GM18526 (cell line): ENCODE measurements at regions not wholly inside any gene's neighbourhood (a gene's known extent, or its start where the extent isn't known, plus 50 kb on each side); places are given as distances from the start of the nearest gene placed in this dataset.

ENCODE experiments used
- POLR2A ChIP-seq: IDR thresholded peaks from 3 replicates; pipeline ENCODE4 v1.6.1; 2011; ENCODE audit not compliant: insufficient read length; ENCODE audit errors: extremely low read depth

DNA sequence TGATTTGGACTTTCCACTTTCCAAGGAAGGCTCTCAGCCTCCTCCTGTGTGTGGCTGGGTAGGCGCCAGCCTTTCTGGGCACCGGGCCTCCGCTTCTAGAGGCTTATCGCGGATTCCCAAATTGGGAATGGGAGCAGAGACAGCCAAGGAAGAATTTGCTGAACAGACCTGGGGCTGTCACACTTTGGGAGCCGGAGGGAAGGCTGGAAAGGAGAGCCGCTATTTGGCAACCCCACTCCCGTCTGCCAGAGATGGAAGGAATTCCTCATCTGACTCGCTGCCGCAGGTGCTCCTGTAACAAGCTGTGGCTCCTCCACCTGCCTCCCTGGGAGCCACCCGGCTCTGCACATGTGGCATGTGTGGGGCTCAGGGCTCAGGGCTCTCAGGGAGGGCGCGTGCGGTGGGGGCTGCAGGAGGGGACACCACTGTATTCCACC is 50.8 kb upstream of the ECHDC3 start:
- TF ChIP-seq POLR2A: no peak

DNA sequence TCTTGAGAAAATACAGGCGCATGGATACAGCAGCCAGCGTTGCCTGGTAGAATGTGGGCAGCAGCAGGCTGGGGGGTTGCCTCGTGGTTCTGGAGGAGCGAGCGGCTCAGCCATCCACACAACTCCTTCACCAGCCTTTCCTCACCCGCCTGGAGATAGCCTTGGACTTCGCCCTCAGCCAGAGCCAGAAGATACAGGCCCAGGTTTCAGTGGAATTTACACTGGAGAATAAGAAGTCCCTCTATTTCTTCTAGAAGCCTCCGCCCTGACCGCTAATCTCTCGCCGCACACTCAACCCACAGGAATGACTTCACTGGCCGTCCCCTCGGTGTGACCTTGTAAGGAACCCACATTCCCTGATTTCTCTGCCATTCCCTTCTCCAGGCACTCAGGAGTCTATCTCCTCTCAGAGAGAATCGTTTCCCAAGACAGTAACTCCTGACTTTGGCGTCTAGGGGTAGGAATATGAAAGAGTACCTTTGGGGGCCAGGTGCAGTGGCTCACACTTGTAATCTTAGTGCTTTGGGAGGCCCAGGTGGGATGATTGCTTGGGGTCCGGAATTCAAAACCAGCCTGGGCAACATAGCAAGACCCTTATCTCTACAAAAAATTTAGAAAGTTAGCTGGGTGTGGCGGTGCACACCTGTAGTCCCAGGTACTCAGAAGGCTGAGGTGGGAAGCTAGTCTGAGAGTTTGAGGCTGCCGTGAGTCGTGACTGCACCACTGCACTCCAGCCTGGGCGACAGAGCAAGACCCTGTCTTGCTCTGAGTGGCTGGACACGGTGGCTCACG is 52.0 kb upstream of the ECHDC3 start:
- TF ChIP-seq POLR2A: no peak

DNA sequence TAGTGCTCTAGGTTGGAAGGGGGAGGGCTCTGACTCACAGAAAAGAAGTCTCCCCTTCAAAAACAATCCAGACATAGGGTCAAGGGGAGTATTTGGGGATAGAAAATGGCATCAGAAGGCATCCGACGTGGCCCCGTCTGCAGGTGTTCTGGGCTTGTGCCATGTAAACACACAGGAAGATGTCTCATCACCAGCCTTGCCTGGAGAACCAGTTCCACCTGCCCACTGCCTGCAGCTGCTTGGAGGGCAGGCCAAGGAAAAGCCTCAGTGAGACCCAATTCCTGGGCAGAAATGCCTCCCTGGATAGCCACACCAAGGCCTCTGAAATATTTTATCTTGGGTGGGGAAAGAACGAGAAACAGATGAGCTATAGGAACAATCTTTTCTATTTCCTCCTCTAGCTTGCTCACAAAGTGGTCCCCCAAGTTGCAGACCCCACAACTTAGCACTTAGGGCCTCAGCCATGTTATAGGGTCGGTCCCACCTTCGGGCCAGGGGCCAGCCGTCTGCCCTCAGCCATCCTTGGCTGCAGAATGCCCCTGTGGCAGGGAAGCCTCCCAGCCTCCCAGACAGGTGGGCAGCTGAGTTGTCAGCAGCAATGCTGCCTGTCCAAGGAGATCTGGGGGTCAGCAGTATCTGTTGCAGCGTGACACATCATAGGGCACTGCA is 54.3 kb upstream of the ECHDC3 start:
- TF ChIP-seq POLR2A: no peak

DNA sequence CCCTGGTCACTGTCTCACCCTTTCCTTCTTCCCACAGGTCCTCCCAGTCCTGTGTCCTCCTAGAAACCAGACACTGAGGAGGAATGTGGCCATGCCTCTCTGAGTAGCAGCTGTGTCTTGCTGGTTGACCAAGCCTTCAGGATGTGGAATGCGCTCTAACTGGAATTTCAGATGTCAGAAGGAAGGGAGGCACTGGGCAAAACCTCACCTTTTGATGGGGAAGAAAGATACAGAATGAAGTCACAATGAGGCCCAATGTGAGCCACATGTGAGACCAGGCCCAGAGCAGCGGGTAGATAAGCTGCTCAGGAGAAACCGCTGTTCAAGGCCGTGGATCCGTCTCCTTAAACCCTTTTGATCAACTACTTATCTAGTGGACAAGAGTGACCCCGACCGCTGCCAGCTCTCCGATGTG is 54.8 kb upstream of the ECHDC3 start:
- TF ChIP-seq POLR2A: no peak

DNA sequence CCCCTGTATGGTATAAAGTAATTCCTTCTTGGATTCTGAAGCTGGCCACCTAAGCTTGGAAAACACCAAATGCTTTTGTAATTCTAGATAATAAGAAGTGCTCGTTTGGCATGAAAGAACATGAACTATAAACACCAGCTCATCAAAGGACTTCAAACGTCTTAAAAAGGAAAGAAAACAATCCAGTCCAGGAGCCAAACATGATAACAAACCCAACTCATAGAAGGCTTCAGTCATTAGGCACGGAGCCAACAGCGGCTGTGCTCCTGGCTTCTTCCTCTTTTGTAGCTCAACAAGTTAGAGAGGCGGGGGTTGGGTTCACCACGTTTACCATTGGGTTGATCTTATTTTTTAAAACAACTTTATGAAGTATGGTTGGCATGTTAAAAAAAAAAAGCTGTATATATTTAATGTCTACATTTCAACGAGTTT is 56.4 kb upstream of the ECHDC3 start:
- TF ChIP-seq POLR2A: no peak

DNA sequence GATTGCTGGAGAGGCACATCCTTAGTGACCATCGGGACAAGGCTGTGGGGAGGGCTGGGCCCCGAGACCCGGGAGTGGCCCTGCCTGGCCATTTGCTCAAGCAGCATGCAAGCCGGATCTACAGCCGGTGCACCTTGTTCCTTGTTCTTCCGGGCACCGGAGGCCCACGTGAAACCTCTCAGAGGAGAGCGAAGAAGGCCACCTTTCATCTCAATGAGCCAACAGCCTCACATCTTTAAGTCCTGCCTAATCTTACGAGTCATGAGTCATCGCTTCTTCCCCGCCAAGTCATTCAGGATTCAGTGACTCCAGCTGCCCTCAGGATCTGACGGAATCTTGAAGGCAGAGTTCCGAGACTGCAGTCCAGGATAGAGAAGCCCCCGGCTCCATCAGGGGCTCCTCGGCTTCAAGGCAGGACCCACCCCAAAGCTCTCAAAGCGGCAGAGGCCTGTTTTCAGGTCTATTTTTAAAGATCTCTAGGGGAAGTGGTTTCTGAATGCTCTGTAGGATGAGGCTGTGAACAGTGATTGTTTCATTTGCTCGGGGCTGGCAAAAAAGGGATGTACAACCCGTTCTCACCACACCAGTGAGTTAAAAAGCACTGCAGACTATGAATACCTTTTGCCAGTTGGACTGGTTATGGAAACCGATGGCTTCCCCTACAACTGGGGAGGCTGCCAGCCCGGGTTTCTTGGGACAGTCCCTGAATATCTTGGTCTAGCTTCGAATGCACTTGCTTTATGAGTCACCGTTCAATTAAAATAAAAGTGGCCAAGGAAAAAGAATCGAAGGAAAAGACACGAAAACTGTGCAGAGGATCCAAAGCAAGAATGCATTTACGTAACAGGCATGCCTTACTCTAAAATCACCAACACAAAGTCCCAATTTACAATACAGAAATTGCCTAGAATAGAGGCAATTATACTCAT is 57.2 kb upstream of the ECHDC3 start:
- peak; percentile 51 for TF ChIP-seq POLR2A

DNA sequence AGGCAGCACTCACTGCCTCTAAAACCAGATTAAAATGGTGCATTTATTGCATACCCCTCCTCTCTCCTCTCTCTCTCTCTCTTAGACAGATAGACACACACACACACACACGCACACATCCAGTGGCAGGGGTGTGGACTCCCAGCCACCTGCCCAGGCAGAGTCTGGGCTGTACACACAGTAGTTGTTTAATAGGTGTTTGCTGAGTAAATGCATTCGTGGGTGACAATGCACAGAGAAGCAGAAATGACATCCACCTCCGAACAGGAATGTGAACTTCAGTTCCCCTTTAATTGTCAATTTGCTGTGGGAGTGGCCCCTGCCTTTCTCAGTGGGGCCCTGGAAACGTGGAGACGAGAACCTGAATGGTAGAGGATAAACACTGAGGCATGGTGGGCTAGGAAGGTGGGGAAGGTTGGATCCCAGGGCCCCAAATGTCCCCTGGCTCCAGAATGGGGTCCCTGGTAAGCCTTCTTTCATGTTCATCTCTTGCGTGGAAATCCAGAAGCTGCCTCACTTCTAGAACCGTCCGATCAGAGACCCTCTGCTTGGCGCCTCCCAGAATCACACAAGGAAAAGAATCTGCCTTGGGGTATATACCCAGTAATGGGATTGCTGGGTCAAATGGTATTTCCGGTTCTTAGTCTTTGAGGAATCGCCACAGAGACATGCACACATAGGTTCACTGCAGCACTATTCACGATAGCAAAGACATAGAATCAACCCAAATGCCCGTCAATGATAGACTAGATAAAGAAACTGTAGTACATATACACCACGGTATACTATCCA is 58.5 kb upstream of the ECHDC3 start:
- no peak for TF ChIP-seq POLR2A

DNA sequence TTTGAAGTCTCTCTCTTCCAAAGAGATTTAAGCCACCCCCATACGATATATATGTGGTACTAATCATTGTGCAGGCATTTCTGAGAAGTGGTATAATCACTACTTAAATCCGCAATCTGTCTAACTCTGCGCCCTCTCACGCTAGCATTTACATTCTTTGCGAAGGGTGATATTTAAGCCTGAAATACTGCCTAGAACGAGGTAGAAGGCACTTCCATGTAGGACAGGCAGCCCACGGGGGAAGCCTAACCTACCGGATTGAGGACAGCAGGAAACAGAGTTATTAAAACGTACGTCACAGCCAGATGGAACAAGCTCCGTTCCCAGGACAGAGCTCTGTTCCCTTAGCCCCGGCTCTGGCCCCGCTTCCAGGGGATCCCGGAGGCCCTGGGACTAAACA is 59.3 kb upstream of the ECHDC3 start:
- no peak for TF ChIP-seq POLR2A

DNA sequence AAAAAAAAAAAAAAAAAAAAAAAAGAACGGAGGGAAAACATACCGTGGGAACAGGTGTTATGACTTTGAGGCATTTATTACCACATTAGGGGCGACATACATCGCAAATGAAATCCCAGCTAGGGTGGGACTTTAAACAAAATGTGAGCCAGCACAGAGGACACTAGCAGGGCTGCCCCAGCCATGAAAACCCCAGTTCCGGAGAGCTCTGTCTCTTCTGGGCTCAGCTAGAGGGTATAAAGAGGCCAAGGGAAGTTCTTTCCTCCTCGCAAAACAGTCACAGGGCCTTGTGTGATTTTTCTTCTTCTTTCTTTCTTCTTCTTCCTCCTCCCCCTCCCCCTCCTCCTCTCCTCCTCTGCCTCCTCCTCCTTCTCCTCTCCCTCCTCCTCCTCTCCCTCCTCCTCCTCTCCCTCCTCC is 59.9 kb upstream of the ECHDC3 start:
- TF ChIP-seq POLR2A: peak; percentile 28

DNA sequence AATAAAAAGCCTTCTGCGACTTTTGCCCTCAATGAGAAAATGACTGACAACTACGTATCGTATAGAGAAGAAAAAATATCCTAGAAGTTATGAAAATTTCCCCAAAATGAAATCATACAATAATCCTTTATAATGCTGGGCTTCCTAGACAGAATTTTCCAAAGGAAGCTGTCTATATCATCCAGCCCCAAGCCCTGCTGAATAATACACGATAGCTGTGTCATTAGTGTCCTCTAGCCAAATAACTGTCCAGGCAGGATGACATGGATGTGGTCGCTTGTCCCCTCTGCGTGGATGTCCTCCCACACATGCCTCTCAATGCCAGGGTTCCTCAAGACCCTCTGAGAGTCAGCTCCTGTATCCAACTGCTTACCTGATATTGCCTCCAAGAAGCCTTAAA is 61.7 kb upstream of the ECHDC3 start:
- TF ChIP-seq POLR2A: no peak

DNA sequence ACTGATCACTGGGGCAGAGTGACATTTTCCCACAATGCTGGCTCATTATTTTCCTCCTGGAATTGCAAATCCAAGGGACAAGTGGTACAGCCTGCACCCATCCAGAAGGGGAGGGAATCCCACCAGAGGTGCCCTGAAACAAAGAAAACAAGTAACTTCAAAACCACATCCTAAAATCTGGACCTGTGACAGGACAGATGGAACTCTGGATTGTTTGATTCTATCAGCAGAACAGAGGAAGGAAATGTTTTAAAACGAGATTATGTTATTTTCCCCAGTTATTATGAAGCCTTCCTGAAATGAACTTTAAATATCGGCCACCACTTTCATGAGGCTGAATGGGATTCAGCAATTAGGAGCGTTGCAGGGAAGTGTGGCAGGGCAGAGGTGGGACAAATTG is 62.2 kb upstream of the ECHDC3 start:
- TF ChIP-seq POLR2A: no peak

DNA sequence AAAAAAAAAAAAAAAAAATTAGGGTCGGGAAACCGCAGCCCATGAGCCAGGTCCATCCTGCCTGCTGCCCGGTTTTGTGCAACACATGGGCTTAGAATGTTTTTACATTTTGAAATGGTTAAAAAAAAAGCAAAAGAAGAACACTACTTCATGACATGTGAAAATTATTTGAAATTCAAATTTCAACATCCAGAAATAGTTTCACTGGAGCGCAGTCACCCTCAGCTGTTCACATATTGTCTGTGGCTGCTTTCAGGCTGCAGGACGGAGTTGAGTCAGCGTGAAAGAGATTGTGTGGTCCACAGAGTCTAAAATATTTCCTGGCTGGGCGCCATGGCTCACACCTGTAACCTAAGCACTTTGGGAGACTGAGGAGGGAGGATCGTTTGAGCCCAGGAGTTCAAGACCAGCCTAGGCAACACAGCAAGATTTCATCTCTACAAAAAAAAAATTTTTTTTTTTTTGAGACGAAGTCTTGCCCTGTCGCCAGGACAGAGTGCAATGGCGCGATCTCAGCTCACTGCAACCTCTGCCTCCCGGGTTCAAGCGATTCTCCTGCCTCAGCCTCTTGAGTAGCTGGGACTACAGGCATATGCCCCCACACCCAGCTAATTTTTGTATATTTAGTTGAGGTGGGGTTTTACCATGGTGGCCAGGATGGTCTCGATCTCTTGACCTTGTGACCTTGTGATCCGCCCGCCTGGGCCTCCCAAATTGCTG is 63.9 kb upstream of the ECHDC3 start:
- TF ChIP-seq POLR2A: no peak

DNA sequence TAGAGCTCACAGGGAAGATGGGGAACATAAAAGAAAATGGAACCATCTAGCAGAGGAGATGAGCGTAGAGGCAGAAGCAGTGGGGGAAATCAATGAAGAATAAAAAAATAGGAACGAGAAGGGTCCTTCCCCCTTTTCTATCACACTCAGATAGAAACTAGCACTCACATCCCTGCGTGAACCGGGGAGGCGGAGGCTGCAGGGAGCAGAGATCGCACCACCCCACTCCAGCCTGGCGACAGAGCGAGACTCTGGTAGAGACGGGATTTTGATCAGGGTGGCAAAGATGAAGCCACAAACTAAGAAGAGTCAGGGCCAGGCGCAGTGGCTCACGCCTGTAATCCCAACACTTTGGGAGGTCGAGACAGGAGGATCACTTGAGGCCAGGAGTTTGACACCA is 64.7 kb upstream of the ECHDC3 start:
- no peak for TF ChIP-seq POLR2A
